Activated naive CD8-positive, alpha-beta T cell treated with anti-CD3 and anti-CD28 coated beads for 36 hours (primary cell): ENCODE measurements at regions not wholly inside any gene's neighbourhood (a gene's known extent, or its start where the extent isn't known, plus 50 kb on each side); places are given as distances from the start of the nearest gene placed in this dataset.
"Not testable (repeated sequence)": the region's sequence is repeated elsewhere in the genome, so short reads cannot be mapped to it uniquely, and the experiment has no call there.

Source experiments
- DNase-seq: peaks from one replicate; pipeline ENCODE4 v3.0.0; 2021
- H3K27ac Mint-ChIP-seq: one replicate; pipeline ENCODE4 v1.8.0; 2022; ENCODE audit warnings: mild to moderate bottlenecking, moderate library complexity, mixed read lengths
- H3K27me3 Mint-ChIP-seq: one replicate; pipeline ENCODE4 v1.8.0; 2022; ENCODE audit warnings: mild to moderate bottlenecking, mixed read lengths
- H3K36me3 Mint-ChIP-seq: one replicate; pipeline ENCODE4 v1.8.0; 2021; ENCODE audit warnings: mild to moderate bottlenecking, mixed read lengths
- H3K4me1 Mint-ChIP-seq: one replicate; pipeline ENCODE4 v1.8.0; 2021; ENCODE audit warnings: mixed read lengths
- H3K4me3 Mint-ChIP-seq: one replicate; pipeline ENCODE4 v1.8.0; 2022; ENCODE audit warnings: mild to moderate bottlenecking, moderate library complexity, mixed read lengths
- H3K9me3 Mint-ChIP-seq: one replicate; pipeline ENCODE4 v1.8.0; 2022; ENCODE audit warnings: mixed read lengths

GRCh38 chr15:77866186-77866585 lies 211.3 kb downstream of the TBC1D2B start:
- no peaks in the 10 kb centered on the region for H3K27me3 Mint-ChIP-seq
- H3K4me3 Mint-ChIP-seq = no peak overlapping the region
- H3K9me3 Mint-ChIP-seq = no peaks in the 10 kb centered on the region
- H3K4me1 Mint-ChIP-seq = no peaks in the 10 kb centered on the region
- H3K36me3 Mint-ChIP-seq = no peaks in the 10 kb centered on the region
- DNase-seq = no peak
- no peak overlapping the region for H3K27ac Mint-ChIP-seq

DNA sequence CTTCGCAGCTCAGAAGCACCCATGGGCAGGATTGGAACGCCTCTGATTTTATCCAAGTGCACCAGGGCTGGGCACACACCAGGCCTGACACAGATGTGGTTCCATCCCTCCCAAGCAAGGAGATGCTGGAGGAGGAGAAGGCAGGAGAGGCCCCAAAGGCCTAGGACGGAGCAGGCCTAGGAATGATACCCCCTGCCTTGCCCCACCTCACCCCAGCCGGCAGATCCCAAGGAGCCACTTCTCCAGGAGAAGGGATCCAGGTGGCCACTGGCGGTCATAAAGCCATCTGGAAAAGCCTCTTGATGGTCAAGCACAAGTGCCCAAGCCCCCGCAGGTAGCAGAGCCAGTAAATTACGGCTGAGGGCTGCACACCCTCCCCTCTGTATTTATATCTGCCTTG lies 211.8 kb downstream of the TBC1D2B start:
- Mint-ChIP-seq H3K36me3 (no peaks in the 10 kb centered on the region), H3K9me3 (no peaks in the 10 kb centered on the region), H3K27ac (no peak overlapping the region), H3K4me1 (no peaks in the 10 kb centered on the region), H3K4me3 (no peak overlapping the region), H3K27me3 (no peaks in the 10 kb centered on the region)
- DNase-seq = no peak

- Mint-ChIP-seq H3K4me3 (no peak overlapping the region), H3K4me1 (no peaks in the 10 kb centered on the region), H3K9me3 (no peaks in the 10 kb centered on the region), H3K36me3 (no peaks in the 10 kb centered on the region), H3K27me3 (no peaks in the 10 kb centered on the region), H3K27ac (no peak overlapping the region)
- no peak for DNase-seq
Measured at GRCh38 chr15:77865106-77865610, 212.4 kb downstream of the TBC1D2B start.

GRCh38 chr15:77864211-77865105 lies 213.1 kb downstream of the TBC1D2B start:
- no peak overlapping the region for H3K4me3 Mint-ChIP-seq
- DNase-seq = no peak
- no peaks in the 10 kb centered on the region for H3K36me3 Mint-ChIP-seq
- no peaks in the 10 kb centered on the region for H3K4me1 Mint-ChIP-seq
- no peaks in the 10 kb centered on the region for H3K27me3 Mint-ChIP-seq
- H3K9me3 Mint-ChIP-seq = no peaks in the 10 kb centered on the region
- no peak overlapping the region for H3K27ac Mint-ChIP-seq

DNA sequence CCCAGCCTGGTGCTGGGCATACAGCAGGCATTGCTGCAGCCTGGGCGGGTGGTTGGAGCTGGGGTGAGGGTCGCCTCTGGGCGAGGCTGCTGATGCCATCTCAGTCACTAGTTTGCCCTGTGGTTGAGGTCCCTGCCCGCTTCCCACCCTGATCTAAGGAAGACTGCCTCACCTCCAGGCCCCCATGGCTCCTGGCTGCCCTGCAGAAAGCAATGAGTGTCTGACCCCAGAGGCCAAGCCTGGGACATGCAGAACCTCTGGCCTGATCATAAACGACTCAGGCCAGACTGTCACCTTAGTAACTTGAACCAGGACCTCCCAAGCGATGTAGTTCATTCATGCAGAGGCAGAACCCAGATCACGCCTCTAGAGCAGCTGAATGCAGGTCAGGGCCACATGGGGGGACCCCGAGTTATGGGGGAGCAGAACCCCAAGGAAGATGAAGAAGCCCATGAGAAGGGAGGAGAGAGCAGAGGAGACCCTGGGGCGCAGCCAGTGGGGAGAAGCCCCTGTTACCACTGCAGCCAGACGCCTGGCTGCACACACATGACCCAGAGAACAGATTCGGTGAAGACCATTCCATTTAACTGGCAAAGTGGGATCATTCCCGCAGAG lies 213.9 kb downstream of the TBC1D2B start:
- no peak for DNase-seq
- H3K4me1 Mint-ChIP-seq = no peaks in the 10 kb centered on the region
- H3K27me3 Mint-ChIP-seq = no peaks in the 10 kb centered on the region
- no peak overlapping the region for H3K27ac Mint-ChIP-seq
- no peaks in the 10 kb centered on the region for H3K36me3 Mint-ChIP-seq
- no peak overlapping the region for H3K4me3 Mint-ChIP-seq
- H3K9me3 Mint-ChIP-seq = no peaks in the 10 kb centered on the region

DNA sequence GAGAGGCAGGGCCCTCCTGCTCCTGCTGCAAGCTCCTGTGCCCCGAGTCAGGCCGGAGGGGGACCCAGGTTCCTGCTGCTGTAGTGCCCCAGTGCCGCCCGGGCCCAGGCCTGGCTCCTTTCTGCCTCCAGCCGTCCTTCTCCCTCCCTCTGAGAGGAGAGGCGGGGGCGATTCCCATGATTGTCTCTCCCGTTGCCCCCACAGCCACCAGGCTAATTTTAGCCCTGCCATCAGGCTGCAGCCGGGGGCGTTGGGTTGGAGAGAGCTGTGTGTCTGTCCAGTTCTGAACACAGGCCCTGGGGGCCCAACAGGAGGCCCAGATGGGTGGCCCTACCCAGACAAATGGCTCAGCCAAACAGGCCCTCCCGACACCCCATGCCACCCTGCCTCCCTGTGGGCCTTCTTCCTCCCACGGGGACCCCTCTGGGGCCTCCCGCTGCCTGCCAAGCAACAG lies 214.8 kb downstream of the TBC1D2B start:
- no peaks in the 10 kb centered on the region for H3K27me3 Mint-ChIP-seq
- H3K4me1 Mint-ChIP-seq = no peaks in the 10 kb centered on the region
- H3K9me3 Mint-ChIP-seq = no peaks in the 10 kb centered on the region
- DNase-seq = no peak
- H3K4me3 Mint-ChIP-seq = no peak overlapping the region
- no peaks in the 10 kb centered on the region for H3K36me3 Mint-ChIP-seq
- no peak overlapping the region for H3K27ac Mint-ChIP-seq

GRCh38 chr15:77861997-77862635 lies 215.4 kb downstream of the TBC1D2B start:
- not testable (repeated sequence) for DNase-seq, H3K27me3 Mint-ChIP-seq, H3K27ac Mint-ChIP-seq, H3K4me3 Mint-ChIP-seq, H3K4me1 Mint-ChIP-seq, H3K9me3 Mint-ChIP-seq, H3K36me3 Mint-ChIP-seq

DNA sequence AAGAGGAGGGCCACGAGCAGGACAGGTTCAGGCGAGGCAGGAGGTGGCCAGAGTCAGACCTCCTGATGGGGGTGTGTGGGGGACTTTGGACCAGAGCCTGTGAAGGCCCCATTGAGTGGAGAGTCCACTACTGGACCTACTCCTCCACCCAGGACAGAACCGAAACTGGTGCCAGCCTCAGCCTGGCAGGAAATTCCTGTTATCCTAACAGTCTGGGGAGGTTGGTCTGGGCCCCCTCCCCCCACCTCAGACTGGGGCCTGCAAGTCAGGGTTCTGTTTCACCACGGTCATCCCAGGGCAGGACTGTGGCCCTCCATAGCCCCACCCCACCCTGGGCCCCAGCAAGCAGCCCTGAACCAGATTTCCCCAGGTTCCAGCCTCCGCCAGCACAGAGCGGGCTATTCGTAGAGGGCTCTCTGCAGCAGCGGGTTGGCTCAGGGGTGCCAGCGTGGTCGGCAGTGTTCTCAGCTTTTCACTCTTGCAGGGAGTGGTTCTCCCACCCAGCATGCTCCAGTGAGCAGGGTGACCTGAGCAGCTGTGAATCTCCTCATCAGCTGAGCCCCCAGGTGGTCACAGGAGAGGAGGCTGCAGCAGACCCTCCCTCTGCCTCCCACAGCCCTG lies 217.3 kb downstream of the TBC1D2B start:
- H3K36me3 Mint-ChIP-seq = no peaks in the 10 kb centered on the region
- no peak overlapping the region for H3K4me3 Mint-ChIP-seq
- no peak overlapping the region for H3K27ac Mint-ChIP-seq
- no peaks in the 10 kb centered on the region for H3K27me3 Mint-ChIP-seq
- no peaks in the 10 kb centered on the region for H3K9me3 Mint-ChIP-seq
- DNase-seq = no peak
- H3K4me1 Mint-ChIP-seq = no peaks in the 10 kb centered on the region

- Mint-ChIP-seq H3K4me3 (no peak overlapping the region), H3K36me3 (no peaks in the 10 kb centered on the region), H3K4me1 (no peaks in the 10 kb centered on the region), H3K27ac (no peak overlapping the region), H3K27me3 (no peaks in the 10 kb centered on the region), H3K9me3 (no peaks in the 10 kb centered on the region)
- no peak for DNase-seq
Measured at GRCh38 chr15:77859491-77860060, 217.9 kb downstream of the TBC1D2B start.

- Mint-ChIP-seq H3K27me3 (peaks cover 3% of the 10 kb centered on the region), H3K36me3 (no peaks in the 10 kb centered on the region), H3K4me1 (no peaks in the 10 kb centered on the region), H3K4me3 (no peak overlapping the region), H3K27ac (no peak overlapping the region), H3K9me3 (no peaks in the 10 kb centered on the region)
- no peak for DNase-seq
Measured at GRCh38 chr15:77858792-77859490, 218.6 kb downstream of the TBC1D2B start.

- Mint-ChIP-seq H3K27ac (no peak overlapping the region), H3K36me3 (no peaks in the 10 kb centered on the region), H3K9me3 (no peaks in the 10 kb centered on the region), H3K4me1 (no peaks in the 10 kb centered on the region), H3K4me3 (no peak overlapping the region), H3K27me3 (peaks cover 3% of the 10 kb centered on the region)
- no peak for DNase-seq
Measured at GRCh38 chr15:77857419-77857818, 220.1 kb downstream of the TBC1D2B start.

DNA sequence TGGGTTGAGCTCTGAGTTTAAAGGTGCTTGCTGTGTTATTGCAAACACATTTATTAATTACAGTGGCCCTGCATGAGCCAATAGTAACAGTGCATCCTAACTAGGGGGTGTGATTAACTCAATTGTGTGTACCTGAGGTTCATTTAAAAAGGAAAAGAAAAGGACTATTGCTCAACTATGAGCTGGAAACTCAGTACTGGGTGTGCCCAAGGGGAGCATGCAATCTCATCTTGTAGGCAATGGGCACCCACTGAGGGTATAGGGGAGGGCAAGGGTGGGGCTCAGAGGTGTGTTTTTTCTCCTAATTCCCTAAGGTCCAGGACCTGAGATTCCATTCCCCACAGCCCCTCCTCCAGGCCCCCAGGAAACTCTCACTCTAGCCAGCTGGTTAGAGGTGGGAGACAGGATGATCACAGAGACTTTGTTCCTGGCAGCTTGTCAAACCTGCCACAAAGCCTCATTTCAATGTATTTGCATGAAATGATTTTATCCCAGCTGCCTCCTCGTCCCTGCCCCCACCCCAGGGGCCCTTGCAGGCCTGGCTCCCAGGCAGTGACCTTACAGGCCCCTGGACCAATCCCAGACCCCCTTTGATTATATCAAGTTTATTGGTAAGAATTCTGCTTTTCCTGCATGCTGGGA lies 220.7 kb downstream of the TBC1D2B start:
- Mint-ChIP-seq H3K4me3 (no peak overlapping the region), H3K27me3 (peaks cover 3% of the 10 kb centered on the region), H3K27ac (no peak overlapping the region), H3K9me3 (no peaks in the 10 kb centered on the region), H3K4me1 (no peaks in the 10 kb centered on the region), H3K36me3 (no peaks in the 10 kb centered on the region)
- no peak for DNase-seq

- no peaks in the 10 kb centered on the region for H3K4me1 Mint-ChIP-seq
- H3K27me3 Mint-ChIP-seq = peaks cover 8% of the 10 kb centered on the region
- no peak overlapping the region for H3K4me3 Mint-ChIP-seq
- H3K9me3 Mint-ChIP-seq = no peaks in the 10 kb centered on the region
- no peak overlapping the region for H3K27ac Mint-ChIP-seq
- no peaks in the 10 kb centered on the region for H3K36me3 Mint-ChIP-seq
- DNase-seq = no peak
Measured at GRCh38 chr15:77855871-77856270, 221.6 kb downstream of the TBC1D2B start.

DNA sequence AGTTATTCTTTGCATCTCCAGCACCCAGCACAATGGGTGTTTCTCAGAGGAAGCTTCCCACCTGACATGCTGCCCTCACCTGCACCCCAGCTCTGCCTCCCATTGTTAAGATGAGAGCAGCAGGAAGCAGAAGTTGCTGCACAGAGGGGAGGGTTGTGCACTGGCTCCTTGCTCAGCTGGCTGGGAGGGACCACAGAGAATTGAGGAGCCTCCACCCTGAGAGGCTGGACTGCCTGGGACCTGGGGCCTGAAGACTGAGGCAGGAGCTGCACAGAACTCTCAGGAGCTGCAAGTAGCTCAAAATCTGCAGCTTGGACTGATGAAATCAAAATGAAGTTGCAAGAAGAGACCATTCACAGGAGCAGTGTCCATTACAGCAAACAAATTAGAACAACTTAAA lies 222.3 kb upstream of the LINGO1 start:
- Mint-ChIP-seq H3K9me3 (peaks cover 3% of the 10 kb centered on the region), H3K27ac (no peak overlapping the region), H3K36me3 (no peaks in the 10 kb centered on the region), H3K4me1 (no peaks in the 10 kb centered on the region), H3K27me3 (peaks cover 11% of the 10 kb centered on the region), H3K4me3 (no peak overlapping the region)
- DNase-seq = no peak
